ENCODE measurements at regions not wholly inside any gene's neighbourhood (a gene's known extent, or its start where the extent isn't known, plus 50 kb on each side); places are given as distances from the start of the nearest gene placed in this dataset.

DNA sequence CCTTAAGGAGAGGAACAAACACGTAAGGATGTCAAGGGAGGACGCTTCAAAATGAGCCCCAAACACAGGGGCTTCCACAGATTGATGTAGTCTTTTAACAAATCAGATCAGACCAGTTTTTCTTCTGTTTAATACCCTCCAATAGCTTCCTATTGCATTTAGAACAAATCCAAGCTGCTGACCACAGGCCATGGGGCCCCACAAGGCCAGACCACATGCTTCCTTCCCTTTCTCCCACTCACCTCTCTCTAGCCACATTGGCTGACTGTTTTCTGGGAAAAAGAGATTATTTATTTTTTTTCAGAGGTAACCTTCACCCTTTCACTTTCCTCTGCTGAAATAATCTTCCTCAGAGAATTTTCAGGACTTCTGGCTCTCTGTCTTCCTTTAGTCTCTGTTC lies 380.6 kb downstream of the SIPA1L2 start:
- DNase-seq (ENCODE audit: low read depth in 2 of 2) = no peak

DNA sequence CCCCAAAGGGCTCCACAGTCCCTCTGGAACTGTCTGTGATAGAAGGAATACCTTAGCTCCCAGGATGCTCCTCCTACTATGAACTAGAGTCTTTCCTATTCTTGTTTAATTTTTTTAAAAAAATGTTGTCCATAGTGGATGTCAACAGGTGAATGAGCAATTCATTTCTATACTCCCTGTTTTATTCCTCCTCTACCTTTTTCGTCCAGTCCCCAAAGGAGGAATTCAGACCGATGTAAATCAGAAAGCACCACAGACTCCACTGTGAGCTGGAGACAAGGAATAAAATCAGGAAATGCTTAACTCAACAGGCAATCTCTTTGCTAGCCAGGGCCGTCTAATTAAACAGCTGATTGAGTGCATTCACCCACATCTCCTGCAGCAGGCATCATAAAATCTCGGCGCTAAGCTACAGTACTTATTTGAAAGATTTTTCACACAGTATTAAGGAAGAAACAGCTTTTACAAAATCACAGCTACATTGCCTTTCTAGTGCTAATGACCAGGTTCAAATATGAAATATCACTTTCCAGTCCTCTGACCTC lies 381.6 kb downstream of the SIPA1L2 start:
- no peak for DNase-seq (ENCODE audit: low read depth in 2 of 2)

DNA sequence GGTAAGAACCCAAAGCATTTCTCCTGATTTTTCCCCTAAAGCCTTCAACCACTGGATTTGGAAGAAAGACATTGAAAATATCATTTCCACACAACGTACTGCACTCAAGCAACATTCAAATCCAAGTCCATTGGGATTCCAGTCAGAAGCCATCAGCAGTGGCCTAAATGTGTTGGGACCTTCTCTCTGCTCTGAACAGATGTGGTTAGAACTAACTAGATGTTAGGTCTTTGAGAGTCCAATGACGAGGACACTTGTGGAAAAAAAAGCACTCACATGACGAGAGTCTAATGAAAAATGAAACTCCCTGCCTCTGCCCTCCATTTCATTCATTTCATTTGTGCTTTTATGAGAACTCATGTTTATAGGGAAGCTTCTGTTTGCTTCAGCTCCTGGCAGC lies 382.3 kb downstream of the SIPA1L2 start:
- DNase-seq (ENCODE audit: low read depth in 2 of 2) = no peak

DNA sequence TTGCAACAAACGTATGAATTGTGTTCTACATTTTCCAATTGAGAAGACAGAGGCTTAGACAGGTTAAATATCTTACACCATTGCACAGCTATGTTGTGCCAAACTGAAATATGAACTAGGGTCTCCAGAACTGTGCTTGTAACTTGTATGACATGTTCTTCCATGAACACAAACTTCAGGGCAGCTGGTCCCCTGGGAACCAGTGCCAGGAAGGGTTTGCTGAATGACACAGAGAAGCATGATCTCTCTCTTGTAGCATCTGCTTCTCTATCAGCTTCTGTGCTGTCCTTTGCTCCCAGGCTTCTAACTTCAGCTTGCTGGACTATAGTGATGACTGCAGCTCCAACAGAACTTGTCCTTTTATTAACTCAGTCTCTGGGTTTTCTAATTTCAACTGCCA lies 385.5 kb downstream of the SIPA1L2 start:
- no peak for DNase-seq (ENCODE audit: low read depth in 2 of 2)

DNA sequence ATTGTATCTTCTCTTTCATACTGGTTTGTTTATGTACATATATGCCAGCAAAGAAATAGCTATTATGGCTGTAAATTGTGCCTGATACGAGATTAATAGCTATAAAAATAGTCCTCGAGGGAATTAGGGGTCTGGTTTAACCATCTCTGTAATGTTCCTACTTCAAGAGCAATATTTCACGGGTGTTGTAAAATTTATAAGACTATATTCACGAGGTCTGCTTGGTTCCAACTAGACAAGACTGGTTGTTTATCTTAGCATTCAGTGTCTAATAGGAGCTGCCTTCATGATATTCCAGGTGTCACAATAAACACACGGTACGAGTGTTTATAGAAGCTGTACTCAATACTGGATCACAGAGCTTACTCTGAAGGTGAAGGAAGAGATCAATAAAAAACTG lies 389.9 kb downstream of the SIPA1L2 start:
- DNase-seq (ENCODE audit: low read depth in 2 of 2) = no peak

DNA sequence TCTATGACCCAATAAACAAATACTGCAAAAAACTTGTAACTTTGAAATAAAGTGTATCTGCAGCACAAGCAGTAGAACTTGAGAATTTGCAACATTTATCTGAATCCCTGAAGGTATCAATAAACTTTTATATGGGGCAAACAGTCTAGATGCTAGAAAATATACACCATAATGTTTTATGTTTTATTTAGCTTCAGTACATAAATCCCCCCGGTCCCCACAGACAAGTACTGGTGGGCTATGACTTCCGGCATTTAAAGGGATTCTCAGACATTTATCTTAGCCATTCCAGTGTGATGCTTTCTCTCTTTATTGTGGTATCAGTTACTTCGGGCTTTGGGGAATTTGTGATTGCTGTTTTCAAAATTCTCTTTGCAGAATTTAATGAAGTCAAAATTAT lies 390.4 kb downstream of the SIPA1L2 start:
- DNase-seq (ENCODE audit: low read depth in 2 of 2) = no peak

DNA sequence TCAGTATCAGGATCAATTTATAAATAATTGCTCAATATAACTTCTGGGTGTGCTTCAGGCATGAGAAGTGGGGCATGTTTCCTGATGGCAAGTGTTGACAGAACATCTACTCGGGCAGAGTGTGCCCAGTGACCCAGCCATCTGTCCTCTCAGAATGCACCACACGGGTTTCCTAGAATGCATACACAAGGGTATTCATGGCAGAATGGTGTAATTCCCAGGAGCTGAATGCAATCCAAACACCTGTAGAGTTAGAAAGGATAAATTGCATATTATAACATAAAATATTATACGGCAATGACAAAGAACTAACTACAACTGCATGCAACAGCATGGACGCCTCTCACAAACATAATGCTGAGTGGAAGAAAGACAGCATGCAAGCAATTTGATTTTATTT lies 391.9 kb downstream of the SIPA1L2 start:
- DNase-seq (ENCODE audit: low read depth in 2 of 2) = no peak

DNA sequence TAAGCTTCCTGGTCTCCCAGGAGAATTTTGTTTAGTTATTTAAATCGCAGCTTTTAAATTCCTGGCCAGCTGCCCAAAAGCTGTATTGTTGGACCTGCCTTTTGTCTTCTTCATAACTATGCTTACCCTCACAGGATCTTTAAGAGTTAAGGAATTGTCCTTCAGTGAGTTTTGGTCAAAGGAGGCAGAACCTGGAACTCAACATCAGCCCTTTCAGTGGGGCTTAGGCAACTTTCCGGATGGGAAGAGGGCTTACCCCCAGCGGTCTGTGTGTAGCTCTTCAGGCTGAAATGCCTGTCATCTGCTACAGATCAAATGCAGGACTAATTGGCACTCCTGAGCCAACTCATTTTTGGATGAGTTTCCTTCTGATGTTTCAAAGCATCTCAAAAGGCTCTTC lies 402.6 kb downstream of the SIPA1L2 start:
- DNase-seq (ENCODE audit: low read depth in 2 of 2) = no peak

DNA sequence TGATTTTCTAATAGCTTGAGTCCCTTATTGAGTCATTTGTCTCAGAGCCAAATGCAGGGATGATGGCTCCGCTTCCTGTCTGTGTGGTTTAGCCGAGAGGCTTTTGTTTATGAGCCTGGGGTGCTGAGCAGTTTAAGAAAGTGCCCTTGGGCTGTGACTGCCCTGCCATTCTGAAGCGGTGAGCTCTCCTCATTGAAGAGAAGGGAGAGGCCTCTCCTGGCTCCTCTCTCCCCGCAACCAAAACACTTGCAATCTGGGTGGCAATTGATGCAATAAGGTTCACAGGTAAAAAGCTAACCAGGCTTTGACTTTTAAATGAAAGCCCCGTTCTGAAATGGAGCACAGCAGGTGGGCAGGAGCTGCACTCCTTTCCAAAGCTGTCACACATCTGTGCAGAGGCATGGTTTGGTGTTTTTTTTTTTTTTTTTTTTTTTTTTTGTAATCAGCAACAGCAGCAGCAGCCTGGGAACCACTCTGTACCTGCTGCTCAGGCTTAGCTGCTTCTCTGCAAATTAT lies 403.7 kb downstream of the SIPA1L2 start:
- peak in 1 of 2 experiments; percentile 4 for DNase-seq (ENCODE audit: low read depth in 2 of 2)

DNA sequence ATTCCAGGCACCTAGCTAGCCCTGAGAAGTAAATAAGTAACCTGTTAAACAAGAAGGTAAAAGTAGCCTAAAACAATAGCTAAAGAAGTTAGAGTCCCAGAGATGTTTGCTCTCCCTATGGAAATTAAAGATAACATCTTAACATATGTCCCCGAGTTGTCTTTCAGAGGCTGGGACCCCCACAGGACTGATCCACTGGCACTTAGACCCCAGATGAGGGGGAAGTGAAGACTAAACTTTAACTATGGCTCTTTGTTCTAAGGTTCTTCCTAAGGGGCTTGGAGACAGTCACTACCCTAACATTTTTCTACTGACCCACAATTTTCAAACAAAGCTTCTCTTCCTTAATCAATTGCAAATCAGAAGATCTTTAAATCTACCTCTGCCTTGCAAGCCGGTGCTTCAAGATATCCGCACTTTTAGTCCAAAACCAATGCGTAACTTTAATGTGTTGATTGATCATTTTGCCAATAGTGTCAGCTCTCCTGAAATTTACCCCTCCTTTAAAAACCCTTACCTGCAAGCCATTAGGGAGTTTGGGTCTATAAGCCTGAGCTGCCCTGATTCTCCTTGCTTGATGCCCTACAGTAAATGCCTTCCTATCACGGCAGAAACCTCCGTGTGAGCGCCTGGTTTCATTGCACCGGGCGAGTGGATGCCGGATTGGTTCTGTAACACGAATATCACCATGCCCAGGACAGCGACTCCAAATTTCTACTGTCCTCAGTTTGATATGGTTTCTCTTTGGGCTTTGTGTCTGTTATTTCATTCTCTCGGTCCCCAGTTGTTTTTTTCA lies 404.4 kb downstream of the SIPA1L2 start:
- no peak for DNase-seq (ENCODE audit: low read depth in 2 of 2)

DNA sequence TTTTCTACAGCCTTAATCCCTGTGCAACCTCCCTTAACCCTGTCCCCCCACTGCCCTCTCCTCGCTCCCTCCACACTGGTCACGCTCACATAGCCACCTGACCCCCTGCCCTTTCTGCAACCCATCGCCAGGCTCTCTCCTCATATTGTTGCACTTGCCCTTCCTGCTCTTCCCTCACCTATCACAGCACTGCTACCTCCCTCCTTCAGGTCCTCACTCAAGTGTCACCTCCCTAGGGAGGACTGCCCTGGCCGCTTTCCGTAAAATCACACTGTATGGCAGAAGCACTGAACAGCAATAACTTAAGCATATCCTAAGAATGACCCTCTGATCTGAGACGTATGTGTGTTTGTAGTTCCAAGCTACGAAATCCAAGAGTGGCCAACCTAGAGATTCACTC lies 406.0 kb downstream of the SIPA1L2 start:
- no peak for DNase-seq (ENCODE audit: low read depth in 2 of 2)

DNA sequence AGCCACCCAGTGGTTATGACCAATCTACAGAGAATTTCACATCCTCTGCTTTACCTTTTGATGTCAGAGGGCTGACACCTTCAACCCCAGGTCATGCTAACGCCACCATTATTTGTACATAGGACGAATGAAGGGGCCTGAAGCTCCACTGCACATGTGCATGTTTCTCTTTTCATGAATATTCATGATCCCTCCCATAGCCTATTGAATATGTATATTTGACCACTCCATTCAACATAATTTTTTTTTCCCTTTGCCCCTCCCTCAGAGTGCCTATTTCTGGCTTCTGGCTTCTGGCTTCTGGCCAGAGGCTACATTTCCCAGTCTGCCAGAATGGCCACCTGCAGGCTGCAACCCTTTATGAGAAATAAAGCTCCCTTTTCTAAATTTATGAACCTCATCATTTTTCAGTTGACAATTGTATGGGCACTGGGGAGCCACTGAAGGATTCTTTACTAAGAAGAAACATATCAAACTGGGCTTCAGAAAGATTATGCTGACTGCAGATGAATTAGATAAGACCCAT lies 406.7 kb downstream of the SIPA1L2 start:
- DNase-seq (ENCODE audit: low read depth in 2 of 2) = no peak

DNA sequence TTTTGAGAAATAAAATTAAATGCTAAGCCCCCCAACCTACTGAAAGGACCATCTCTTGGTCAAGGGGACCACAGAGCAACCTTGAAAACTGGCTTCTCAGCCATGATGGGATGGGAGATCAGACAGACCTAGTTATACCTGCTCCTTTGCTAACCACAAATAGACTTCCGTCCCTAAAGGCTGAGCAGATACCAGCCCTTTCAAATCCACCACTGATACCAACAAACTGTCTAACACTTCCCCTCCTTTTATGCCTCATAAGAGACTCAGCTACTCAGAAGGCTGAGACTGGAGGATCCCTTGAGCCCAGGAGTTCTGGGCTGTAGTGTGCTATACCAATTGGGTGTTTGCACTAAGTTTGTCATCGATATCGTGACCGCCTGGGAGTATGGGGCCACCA lies 407.3 kb downstream of the SIPA1L2 start:
- no peak for DNase-seq (ENCODE audit: low read depth in 2 of 2)

DNA sequence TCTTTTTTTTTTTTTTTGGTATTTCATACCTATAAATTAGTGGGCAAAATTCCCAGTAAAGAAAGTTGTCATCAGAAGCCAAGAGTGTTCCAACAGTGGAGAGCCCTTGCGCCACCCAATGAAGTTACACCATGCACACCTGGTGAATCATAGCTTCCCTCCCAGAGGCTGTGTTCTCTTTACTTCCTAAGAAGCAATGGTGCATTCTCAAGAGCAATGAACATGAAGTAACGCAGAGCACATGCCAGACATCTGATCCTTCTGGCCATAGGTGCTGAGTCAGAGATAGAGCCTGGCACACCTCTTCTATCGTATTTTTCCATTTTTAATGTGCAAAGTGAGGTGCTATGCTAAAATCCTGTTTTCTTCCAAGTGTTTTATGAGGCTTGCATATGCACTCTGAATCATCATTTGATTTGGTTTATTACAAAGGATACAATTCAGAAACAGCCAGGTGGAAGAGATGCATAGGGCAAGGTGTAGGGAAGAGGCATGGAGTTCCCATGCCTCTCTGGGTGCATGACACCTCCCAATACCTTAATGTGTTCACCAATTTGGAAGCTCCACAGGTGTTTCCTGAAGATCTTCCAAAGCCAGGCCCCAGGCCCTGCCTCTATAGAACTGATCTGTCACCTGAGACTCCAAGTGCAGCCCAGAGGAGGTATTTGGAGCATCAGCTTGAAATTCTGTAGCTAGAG lies 408.0 kb downstream of the SIPA1L2 start:
- no peak for DNase-seq (ENCODE audit: low read depth in 2 of 2)

DNA sequence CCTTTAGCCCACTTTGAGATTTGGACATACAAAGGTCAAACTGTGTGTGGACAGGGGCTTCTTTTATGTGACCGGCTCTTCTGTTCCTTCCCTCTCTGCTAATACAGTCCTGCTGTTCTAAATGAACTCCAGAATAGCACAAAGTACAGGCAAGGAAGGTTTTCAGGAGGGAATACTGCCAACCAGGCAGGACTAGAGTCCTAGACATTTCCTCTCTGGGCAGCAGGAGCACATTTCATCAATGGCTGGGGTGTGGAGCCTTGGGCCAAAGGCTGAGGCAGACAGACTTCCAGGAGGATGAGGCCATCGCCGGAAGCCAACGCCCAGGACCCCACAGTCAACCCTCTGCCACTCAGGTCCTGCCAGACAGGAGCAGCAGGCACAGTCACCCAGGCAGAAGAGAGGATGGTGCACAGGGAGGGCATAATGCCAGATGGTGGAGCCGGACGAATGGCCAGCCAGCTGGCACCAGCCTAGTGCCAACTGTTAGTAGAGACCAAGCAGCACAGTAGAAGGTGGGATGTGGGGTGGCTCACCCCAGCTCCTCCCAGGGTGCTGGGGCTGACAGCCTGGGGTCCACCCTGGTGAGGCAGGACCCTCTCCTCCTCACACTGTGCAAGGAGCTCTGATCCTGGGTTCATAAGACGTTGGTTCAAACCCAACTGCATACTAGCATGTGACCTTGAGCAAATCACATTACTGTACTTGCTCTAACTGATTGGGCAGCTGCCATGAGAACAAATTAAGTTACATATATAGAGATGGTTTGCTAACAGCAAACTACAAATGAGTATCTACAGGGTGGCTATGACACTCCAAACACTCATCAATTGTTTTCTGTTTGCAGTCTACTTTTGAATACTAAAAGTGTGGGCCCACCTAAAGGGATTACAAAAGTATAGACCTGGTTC lies 410.7 kb downstream of the SIPA1L2 start:
- DNase-seq (ENCODE audit: low read depth in 2 of 2) = no peak

DNA sequence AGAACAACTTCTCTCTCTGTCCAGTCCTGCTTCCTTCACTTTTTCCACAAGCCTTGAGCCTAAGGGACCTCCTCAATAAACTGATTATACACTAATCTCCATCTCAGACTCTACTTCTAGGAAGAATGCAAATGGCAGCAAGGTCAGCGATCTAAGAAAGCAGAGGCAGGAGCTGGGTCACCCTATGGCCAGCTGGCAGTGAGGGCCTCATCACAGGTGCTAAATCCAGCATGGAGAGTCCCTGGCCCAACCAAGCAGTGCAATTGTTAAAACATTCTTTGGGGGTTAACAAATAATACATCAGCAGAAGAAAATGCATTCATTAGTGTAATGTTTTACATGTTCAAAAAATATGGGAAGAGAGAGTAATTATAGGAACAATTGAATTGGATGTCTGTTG lies 416.0 kb downstream of the SIPA1L2 start:
- DNase-seq (ENCODE audit: low read depth in 2 of 2) = no peak

DNA sequence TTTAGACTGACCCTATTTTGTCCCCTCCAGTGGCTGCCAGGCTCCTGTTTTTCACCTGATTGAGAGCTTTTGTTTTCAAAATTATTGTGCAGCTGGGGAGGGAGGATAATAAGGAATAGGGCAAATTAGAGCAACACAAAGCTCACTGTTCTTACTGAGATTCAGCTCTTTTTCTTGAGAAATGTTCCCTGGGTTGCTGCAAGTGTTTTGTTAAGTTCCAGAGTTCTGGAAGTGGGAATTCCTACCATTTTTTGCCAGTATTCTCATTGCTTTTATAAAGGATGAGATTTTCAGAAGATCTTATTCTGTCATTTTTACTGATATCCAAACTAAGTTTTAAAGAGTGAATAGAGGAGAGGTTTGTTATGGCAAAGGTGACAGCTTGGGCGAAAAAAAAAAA lies 417.7 kb downstream of the SIPA1L2 start:
- DNase-seq (ENCODE audit: low read depth in 2 of 2) = no peak

DNA sequence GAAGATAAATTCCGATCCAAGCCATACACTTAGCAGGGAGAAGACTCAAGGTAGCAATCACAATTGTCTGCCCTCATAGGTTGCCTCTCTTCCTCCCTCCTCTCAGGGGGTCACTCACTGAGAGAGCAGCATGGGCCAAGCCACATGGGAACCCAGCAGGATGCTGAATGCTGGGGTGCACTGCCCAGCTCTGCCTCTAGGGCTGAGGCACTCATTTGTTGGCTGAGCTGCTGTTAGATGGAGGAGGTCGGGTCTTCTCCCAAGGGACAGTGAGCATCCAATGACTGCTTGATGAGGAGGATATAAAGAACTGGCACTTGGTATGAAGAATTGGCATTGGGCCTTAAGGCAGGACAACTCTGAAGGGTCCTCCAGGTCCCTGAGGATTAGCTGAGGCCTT lies 418.8 kb downstream of the SIPA1L2 start:
- DNase-seq (ENCODE audit: low read depth in 2 of 2) = peak in 1 of 2 experiments; percentile 3

DNA sequence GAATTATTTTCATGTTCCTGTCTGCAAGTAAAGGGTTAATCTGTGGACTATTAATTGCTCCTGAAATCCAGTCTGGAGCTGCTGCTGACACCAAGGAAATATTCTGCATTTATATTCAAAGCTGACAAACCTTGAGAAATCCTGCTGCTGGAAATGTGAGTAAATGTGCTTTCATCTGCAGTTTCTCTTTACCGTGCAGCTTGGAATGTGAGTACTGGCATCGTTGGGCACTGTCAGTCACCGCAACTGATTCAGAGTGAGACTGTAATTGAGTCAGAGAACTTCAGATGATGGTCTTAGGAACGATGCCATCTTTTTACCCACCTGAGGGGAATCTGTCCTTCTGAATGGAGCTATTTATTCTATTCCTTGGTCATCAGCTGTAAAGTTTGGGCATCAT lies 420.6 kb downstream of the SIPA1L2 start:
- no peak for DNase-seq (ENCODE audit: low read depth in 2 of 2)

DNA sequence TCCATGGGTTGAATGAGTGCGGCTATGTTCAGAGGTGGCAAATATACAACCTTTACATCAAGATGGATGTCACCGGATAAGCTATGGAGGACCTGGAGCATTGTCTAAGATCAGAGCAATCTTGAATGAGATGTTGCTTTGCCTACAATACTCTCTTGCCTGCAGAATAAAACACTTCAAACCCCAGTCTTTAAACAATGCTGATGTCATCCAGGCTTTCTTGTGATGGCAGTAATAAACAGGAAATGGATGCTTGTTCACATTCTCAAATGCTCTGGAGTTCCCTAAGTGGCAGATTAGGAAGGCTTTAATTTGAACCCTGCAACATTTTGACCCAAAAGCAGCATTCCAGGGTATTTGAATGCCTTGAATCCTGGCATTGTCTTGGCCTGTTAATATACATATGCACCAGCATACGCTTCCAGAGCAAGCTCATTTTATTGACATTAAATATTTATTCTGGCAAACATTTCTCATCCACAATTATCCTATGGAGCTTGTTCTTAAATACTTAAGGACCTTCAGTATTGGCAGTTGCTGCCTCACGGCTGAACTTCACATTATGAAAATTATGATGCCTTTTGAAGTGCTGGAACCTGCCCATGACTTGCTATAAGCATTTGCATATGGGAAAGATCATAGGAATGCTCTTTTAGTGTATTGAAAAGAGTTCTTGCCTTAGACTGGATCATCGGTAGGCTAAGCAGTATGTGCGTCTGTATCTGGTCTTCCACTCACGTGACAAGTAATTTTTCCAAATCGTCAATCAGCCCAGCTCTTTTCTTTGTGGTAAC lies 422.7 kb downstream of the SIPA1L2 start:
- DNase-seq (ENCODE audit: low read depth in 2 of 2) = no peak

DNA sequence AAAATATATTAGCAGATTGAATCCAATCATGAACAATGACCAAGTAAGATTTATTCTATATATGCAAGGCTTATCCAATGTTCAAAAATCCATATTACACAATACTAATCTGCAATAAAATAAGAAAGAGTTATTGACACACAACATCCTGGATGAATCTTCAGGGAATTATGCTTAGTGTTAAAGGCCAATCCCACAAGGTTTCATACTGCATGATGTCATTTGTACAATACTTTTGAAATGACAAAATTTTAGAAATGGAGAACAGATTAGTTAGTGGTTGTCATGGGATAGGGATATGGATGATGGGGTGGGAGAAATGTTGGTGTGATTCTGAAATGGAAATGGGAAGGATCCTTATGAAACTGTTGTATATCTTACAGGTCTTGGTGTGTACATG lies 425.7 kb downstream of the SIPA1L2 start:
- no peak for DNase-seq (ENCODE audit: low read depth in 2 of 2)

Data from stimulated activated CD4-positive, alpha-beta T cell treated with anti-CD3 and anti-CD28 coated beads, Interleukin-12 subunit alpha, Interleukin-12 subunit beta, amount 100 ng/mL, for 24 hours (primary cell).